Smooth muscle cell (in vitro differentiated cells): ENCODE measurements at regions not wholly inside any gene's neighbourhood (a gene's known extent, or its start where the extent isn't known, plus 50 kb on each side); places are given as distances from the start of the nearest gene placed in this dataset.

ENCODE experiments used
- DNase-seq: peaks from one replicate; lab custom pipeline; 2025; ENCODE audit not compliant: unreplicated experiment; lab: John Stamatoyannopoulos, UW
- H2AFZ ChIP-seq: fragments of 200-600 bp; sonication (generic); 2 replicates; pipeline ENCODE4 v1.6.0; 2016; ENCODE audit warnings: antibody characterized with exemption, low read depth, mild to moderate bottlenecking
- H3F3A ChIP-seq: fragments of 200-600 bp; sonication (generic); 2 replicates; pipeline ENCODE4 v1.6.0; 2017; ENCODE audit warnings: antibody characterized with exemption, low read depth
- H3K27ac ChIP-seq: fragments of 200-600 bp; sonication (generic); 2 replicates; pipeline ENCODE4 v1.5.1; 2016; ENCODE audit warnings: low read depth, mild to moderate bottlenecking
- H3K27me3 ChIP-seq: fragments of 200-600 bp; sonication (generic); 2 replicates; pipeline ENCODE4 v1.6.1; 2016; ENCODE audit warnings: low read depth, mild to moderate bottlenecking
- H3K36me3 ChIP-seq: fragments of 200-600 bp; sonication (generic); 2 replicates; pipeline ENCODE4 v1.5.1; 2016; ENCODE audit warnings: low read depth
- H3K4me1 ChIP-seq: fragments of 200-600 bp; sonication (generic); 2 replicates; pipeline ENCODE4 v1.5.1; 2016; ENCODE audit warnings: low read depth
- H3K4me2 ChIP-seq: fragments of 200-600 bp; sonication (generic); 2 replicates; pipeline ENCODE4 v1.6.0; 2016; ENCODE audit warnings: mild to moderate bottlenecking
- H3K4me3 ChIP-seq: fragments of 200-600 bp; sonication (generic); 2 replicates; pipeline ENCODE4 v1.5.1; 2016; ENCODE audit warnings: mild to moderate bottlenecking
- H3K79me2 ChIP-seq: fragments of 200-600 bp; sonication (generic); 2 replicates; pipeline ENCODE4 v1.6.0; 2016; ENCODE audit warnings: low read depth, mild to moderate bottlenecking
- H3K9ac ChIP-seq: fragments of 200-600 bp; sonication (generic); 2 replicates; pipeline ENCODE4 v1.6.0; 2016; ENCODE audit warnings: low read depth
- H3K9me3 ChIP-seq: fragments of 200-600 bp; sonication (generic); replicated peaks from 2 replicates; pipeline ENCODE4 v1.5.1; 2016; ENCODE audit warnings: low read depth
- H4K20me1 ChIP-seq: fragments of 200-600 bp; sonication (generic); 2 replicates; pipeline ENCODE4 v1.6.0; 2016; ENCODE audit warnings: low read depth
- WGBS: methylation state at CpG from one replicate; pipeline ENCODE4 v1.1.7; 2016; ENCODE audit warnings: low lambda C conversion rate; 5-methylcytosine and 5-hydroxymethylcytosine counted together
- TF ChIP-seq, protein P1 (sequence below): fragments of 200-600 bp; sonication (generic); IDR thresholded peaks from 2 replicates; pipeline ENCODE4 v1.5.1; 2017; ENCODE audit warnings: borderline replicate concordance, mild to moderate bottlenecking, antibody characterized with exemption; ENCODE audit not compliant: insufficient read depth, poor library complexity, severe bottlenecking

DNA sequence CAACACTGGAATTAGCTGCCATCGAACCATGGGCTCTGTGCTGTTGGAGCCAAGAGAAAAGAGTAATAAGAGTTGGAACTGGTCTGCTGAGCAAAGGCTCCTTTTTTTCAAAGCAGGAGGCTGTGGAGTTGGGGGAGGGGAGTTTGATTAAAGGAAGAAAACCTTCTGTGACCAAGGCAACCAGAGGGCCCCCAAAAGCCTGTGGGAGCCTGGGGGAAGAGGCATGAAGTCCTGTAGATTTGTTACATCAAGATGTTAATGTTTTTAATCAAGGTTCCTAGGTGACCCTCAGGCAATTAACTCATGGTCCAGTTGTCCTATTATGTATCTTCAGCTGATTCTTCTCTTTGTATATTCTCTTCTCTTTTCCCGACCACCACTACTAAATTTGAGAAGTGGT, 403.9 kb downstream of the NDFIP2 start:
- no peak overlapping the region for H3K4me3 ChIP-seq
- H3K9me3 ChIP-seq = no peaks in the 10 kb centered on the region
- peaks cover 8% of the 10 kb centered on the region for H3K4me1 ChIP-seq
- no peak overlapping the region for H3K27ac ChIP-seq
- H3K9ac ChIP-seq = no peak overlapping the region
- no peaks in the 10 kb centered on the region for H4K20me1 ChIP-seq
- H2AFZ ChIP-seq = no peak overlapping the region
- no peaks in the 10 kb centered on the region for H3K27me3 ChIP-seq
- H3F3A ChIP-seq = no peaks in the 10 kb centered on the region
- 90% methylated on average over 2 of the region's 2 CpGs for WGBS
- no peak overlapping the region for H3K4me2 ChIP-seq
- TF ChIP-seq, protein P1, sequence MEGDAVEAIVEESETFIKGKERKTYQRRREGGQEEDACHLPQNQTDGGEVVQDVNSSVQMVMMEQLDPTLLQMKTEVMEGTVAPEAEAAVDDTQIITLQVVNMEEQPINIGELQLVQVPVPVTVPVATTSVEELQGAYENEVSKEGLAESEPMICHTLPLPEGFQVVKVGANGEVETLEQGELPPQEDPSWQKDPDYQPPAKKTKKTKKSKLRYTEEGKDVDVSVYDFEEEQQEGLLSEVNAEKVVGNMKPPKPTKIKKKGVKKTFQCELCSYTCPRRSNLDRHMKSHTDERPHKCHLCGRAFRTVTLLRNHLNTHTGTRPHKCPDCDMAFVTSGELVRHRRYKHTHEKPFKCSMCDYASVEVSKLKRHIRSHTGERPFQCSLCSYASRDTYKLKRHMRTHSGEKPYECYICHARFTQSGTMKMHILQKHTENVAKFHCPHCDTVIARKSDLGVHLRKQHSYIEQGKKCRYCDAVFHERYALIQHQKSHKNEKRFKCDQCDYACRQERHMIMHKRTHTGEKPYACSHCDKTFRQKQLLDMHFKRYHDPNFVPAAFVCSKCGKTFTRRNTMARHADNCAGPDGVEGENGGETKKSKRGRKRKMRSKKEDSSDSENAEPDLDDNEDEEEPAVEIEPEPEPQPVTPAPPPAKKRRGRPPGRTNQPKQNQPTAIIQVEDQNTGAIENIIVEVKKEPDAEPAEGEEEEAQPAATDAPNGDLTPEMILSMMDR = no peak
- H3K36me3 ChIP-seq = no peaks in the 10 kb centered on the region
- DNase-seq = no peak
- no peaks in the 10 kb centered on the region for H3K79me2 ChIP-seq

DNA sequence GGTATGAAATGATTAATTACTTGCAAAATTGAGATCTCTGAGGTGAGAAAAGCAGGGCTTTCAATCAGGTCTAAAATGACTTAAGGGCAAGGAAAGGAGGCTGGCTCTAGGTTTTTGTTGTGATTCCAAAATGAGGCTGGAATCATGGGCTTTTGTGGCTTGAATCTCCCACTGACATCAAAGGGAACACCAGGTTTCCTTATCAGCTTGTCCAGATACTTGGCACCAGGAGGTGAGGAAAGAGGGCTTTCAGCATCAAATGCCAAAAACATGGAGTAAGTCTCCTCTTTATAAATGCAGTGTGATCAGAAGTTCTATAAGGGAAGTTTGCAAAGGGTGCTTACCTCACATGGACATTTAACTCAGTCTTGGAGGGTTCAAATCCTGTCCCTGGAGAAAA, 402.3 kb downstream of the NDFIP2 start:
- H3K9me3 ChIP-seq = no peaks in the 10 kb centered on the region
- H3K9ac ChIP-seq = no peak overlapping the region
- DNase-seq = no peak
- H4K20me1 ChIP-seq = no peaks in the 10 kb centered on the region
- no peak overlapping the region for H2AFZ ChIP-seq
- no peaks in the 10 kb centered on the region for H3K79me2 ChIP-seq
- H3K27ac ChIP-seq = no peak overlapping the region
- no peak overlapping the region for H3K4me2 ChIP-seq
- H3K36me3 ChIP-seq = no peaks in the 10 kb centered on the region
- TF ChIP-seq, protein P1 = no peak
- no peaks in the 10 kb centered on the region for H3F3A ChIP-seq
- H3K27me3 ChIP-seq = no peaks in the 10 kb centered on the region
- H3K4me3 ChIP-seq = no peak overlapping the region
- H3K4me1 ChIP-seq = peaks cover 8% of the 10 kb centered on the region

DNA sequence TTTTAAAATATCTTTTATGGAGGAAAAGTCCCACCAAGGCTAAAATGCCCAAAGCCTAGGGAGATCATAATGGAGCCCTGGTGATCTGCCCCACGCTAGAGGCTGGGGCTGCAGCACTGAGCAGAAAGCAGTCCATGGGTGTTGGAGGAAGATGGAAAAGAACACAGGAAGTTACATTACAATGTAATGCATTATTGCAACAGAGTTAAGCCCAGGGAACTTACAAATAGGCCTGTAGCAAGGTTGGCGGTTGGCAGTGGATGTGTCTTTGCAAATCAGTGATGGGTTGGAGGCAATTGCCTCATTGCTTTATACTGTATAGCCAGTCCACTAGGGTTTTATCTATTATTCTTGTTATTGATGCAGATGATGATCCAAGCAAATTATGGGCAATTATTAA, 399.9 kb downstream of the NDFIP2 start:
- no peaks in the 10 kb centered on the region for H3K27me3 ChIP-seq
- H3F3A ChIP-seq = no peaks in the 10 kb centered on the region
- peaks cover 8% of the 10 kb centered on the region for H3K4me1 ChIP-seq
- no peak overlapping the region for H2AFZ ChIP-seq
- H3K4me2 ChIP-seq = no peak overlapping the region
- no peak overlapping the region for H3K27ac ChIP-seq
- no peak overlapping the region for H3K9ac ChIP-seq
- TF ChIP-seq, protein P1 = no peak
- H3K4me3 ChIP-seq = no peak overlapping the region
- WGBS = 90% methylated on average over 2 of the region's 2 CpGs
- no peaks in the 10 kb centered on the region for H4K20me1 ChIP-seq
- H3K9me3 ChIP-seq = no peaks in the 10 kb centered on the region
- no peak for DNase-seq
- H3K36me3 ChIP-seq = no peaks in the 10 kb centered on the region
- H3K79me2 ChIP-seq = no peaks in the 10 kb centered on the region

DNA sequence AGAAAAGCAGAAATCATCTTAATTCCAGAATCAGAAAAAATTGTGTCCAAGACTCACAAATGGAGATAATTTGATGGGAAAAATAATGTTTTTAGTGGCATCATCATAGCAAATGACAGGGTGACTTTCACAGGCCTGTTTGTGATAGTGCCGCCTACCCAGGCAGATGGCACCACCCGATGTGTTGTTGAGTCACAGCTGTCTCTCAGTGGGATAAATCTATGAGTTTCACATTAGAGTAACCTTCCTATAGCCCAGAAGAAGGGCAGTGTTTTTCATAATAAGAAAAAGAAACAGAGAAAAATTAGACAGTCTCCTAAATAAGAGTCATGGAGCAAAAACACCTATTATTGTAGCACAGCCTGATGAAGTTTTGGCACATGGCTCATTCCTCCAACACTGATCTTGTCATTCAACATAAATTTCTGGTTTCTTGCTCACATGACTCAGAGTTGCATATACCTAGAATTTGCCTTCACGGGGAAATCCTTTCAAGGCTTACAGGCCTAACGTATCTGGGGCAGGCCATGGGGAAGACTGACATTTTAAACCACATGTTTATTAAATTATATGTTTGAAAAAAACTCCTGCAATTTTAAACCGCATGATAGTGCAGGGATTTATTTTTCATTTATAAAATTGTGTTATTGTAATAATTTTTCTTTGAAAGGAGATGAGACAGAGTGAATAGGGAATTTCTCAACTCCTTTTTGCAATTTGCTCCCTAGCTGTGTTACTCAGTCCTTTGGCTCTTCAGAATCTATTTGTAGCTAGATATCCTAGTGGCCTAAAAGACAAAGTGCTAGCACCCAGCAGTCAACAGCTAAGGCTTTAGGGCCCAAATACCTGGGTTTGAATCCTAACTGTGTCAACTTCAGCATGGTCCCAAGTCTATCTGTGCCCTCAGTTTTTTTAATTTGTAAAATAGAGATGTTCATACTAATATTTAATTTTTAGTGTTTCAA, 393.7 kb downstream of the NDFIP2 start:
- H3K9me3 ChIP-seq = no peaks in the 10 kb centered on the region
- peak overlapping the region; percentile 33 for H3K27ac ChIP-seq
- TF ChIP-seq, protein P1 = no peak
- WGBS = 50% methylated on average over 5 of the region's 5 CpGs
- H3K4me2 ChIP-seq = no peak overlapping the region
- H3K4me3 ChIP-seq = no peak overlapping the region
- H4K20me1 ChIP-seq = no peaks in the 10 kb centered on the region
- no peak for DNase-seq
- H3K79me2 ChIP-seq = no peaks in the 10 kb centered on the region
- peaks cover 10% of the 10 kb centered on the region for H3K4me1 ChIP-seq
- no peak overlapping the region for H3K9ac ChIP-seq
- no peaks in the 10 kb centered on the region for H3K27me3 ChIP-seq
- H3K36me3 ChIP-seq = no peaks in the 10 kb centered on the region
- no peaks in the 10 kb centered on the region for H3F3A ChIP-seq
- peak overlapping the region; percentile 32 for H2AFZ ChIP-seq
